ENCODE measurements at regions not wholly inside any gene's neighbourhood (a gene's known extent, or its start where the extent isn't known, plus 50 kb on each side); places are given as distances from the start of the nearest gene placed in this dataset.

DNA sequence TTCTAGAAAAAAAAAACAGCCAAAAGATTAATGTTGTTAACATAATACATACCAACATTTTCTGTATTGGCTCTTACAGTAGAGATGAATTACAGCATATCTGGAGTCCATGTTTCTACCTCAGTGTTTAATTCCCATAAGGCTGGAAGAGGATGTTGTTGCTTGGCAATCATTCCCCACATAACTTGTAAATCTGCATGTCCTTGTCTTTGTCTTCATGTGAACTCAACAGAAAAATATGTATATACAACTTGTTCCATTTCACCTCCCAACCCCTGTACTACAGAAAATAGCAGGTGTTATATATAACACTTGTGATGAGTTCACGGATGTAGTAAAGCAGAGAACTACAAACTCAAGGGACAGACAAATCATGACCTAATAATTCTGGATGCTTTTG is 160.9 kb upstream of the SEMA3C start:
- TF ChIP-seq POLR2A (IDR thresholded peaks at IDR 0.05) (no peak), CTCF (IDR thresholded peaks at IDR 0.05) (no peak), POLR2AphosphoS5 (IDR thresholded peaks at IDR 0.05) (no peak), EP300 (IDR thresholded peaks at IDR 0.05) (no peak)
